ENCODE measurements at regions not wholly inside any gene's neighbourhood (a gene's known extent, or its start where the extent isn't known, plus 50 kb on each side); places are given as distances from the start of the nearest gene placed in this dataset.

- H3K4me1 ChIP-seq (ENCODE audit: insufficient read depth) = no peaks in the 10 kb centered on the region
- 75 to 83% (median 83%) methylated on average over 6 of the region's 6 CpGs for WGBS, 3 donors
- no peak overlapping the region for H3K4me3 ChIP-seq
- H3K27ac ChIP-seq = no peak overlapping the region
- no peaks in the 10 kb centered on the region for H3K9me3 ChIP-seq
- DNase-seq = no peak
- intact Hi-C loops (cut with DNase I) = no loop called here
- no peaks in the 10 kb centered on the region for H3K36me3 ChIP-seq
- H3K27me3 ChIP-seq = no peaks in the 10 kb centered on the region
- TF ChIP-seq EP300 (IDR thresholded peaks at IDR 0.05) = no peak
- no peak for TF ChIP-seq CTCF (IDR thresholded peaks at IDR 0.05)
- TF ChIP-seq POLR2A (IDR thresholded peaks at IDR 0.05) = no peak
Observed at GRCh38 chr20:61133611-61134010, 118.5 kb upstream of the CDH4 start.

- intact Hi-C loops (cut with DNase I) = no loop called here
- 50 to 68% (median 53%) methylated on average over 9 of the region's 9 CpGs for WGBS, 3 donors
Observed at GRCh38 chr20:61134296-61135030, 117.6 kb upstream of the CDH4 start.

GRCh38 chr20:61135266-61135665 is 116.8 kb upstream of the CDH4 start:
- Histone ChIP-seq H3K4me1 (ENCODE audit: insufficient read depth) (no peaks in the 10 kb centered on the region), H3K9me3 (no peaks in the 10 kb centered on the region), H3K27me3 (no peaks in the 10 kb centered on the region), H3K4me3 (no peak overlapping the region), H3K36me3 (no peaks in the 10 kb centered on the region), H3K27ac (no peak overlapping the region)
- no peak for DNase-seq
- WGBS, 3 donors = 66 to 76% (median 70%) methylated on average over 11 of the region's 11 CpGs
- TF ChIP-seq CTCF (IDR thresholded peaks at IDR 0.05) (no peak), POLR2A (IDR thresholded peaks at IDR 0.05) (no peak), EP300 (IDR thresholded peaks at IDR 0.05) (no peak)
- intact Hi-C loops (cut with DNase I) = no loop called here

More at GRCh38 chr20:61134296-61135030, 117.6 kb upstream of the CDH4 start:
- TF ChIP-seq POLR2A (IDR thresholded peaks at IDR 0.05) = no peak
- TF ChIP-seq EP300 (IDR thresholded peaks at IDR 0.05) = no peak
- no peak for TF ChIP-seq CTCF (IDR thresholded peaks at IDR 0.05)
- Histone ChIP-seq H3K36me3 (no peaks in the 10 kb centered on the region), H3K4me3 (no peak overlapping the region), H3K9me3 (no peaks in the 10 kb centered on the region), H3K27ac (no peak overlapping the region), H3K27me3 (no peaks in the 10 kb centered on the region), H3K4me1 (ENCODE audit: insufficient read depth) (no peaks in the 10 kb centered on the region)
- no peak for DNase-seq

GRCh38 chr20:61135968-61136367 is 116.1 kb upstream of the CDH4 start:
- intact Hi-C loops (cut with DNase I) = no loop called here
- H3K4me3 ChIP-seq = no peak overlapping the region
- no peak for TF ChIP-seq POLR2A (IDR thresholded peaks at IDR 0.05)
- TF ChIP-seq EP300 (IDR thresholded peaks at IDR 0.05) = no peak
- TF ChIP-seq CTCF (IDR thresholded peaks at IDR 0.05) = no peak

More at GRCh38 chr20:61135968-61136367, 116.1 kb upstream of the CDH4 start:
- Histone ChIP-seq H3K36me3 (no peaks in the 10 kb centered on the region), H3K4me1 (ENCODE audit: insufficient read depth) (no peaks in the 10 kb centered on the region), H3K27me3 (no peaks in the 10 kb centered on the region), H3K9me3 (no peaks in the 10 kb centered on the region), H3K27ac (no peak overlapping the region)
- DNase-seq = no peak
- 6 to 20% (median 7%) methylated on average over 15 of the region's 15 CpGs for WGBS, 3 donors
